ENCODE measurements at regions not wholly inside any gene's neighbourhood (a gene's known extent, or its start where the extent isn't known, plus 50 kb on each side); places are given as distances from the start of the nearest gene placed in this dataset.

DNA sequence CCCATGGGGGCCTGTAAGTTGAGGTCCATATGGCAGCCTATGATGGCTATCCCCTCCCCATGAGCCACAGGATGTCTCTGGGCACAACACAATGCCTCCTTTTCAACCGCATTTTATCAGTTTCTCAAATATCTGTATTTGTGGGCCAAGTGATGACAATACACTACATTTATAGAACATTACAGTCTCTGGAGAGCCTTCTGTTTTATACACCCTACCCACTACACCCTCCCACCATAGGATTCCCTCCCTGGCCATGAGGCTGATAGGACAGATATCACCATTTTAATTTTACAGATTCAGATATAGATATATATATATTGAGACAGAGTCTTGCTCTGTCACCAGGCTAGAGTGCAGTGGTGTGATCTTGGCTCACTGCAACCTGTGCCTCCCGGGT, 236.8 kb downstream of the ENC1 start:
- Histone ChIP-seq H3K36me3 (no peaks in the 10 kb centered on the region), H3K9me3 (no peaks in the 10 kb centered on the region), H3K4me3 (no peak overlapping the region), H3K27me3 (no peaks in the 10 kb centered on the region), H3K4me1 (peaks cover 13% of the 10 kb centered on the region), H3K27ac (no peak overlapping the region)
- TF ChIP-seq POLR2AphosphoS5 (IDR thresholded peaks at IDR 0.05) (no peak), POLR2A (IDR thresholded peaks at IDR 0.05) (no peak), EP300 (IDR thresholded peaks at IDR 0.05) (no peak)
- TF ChIP-seq, protein P1, sequence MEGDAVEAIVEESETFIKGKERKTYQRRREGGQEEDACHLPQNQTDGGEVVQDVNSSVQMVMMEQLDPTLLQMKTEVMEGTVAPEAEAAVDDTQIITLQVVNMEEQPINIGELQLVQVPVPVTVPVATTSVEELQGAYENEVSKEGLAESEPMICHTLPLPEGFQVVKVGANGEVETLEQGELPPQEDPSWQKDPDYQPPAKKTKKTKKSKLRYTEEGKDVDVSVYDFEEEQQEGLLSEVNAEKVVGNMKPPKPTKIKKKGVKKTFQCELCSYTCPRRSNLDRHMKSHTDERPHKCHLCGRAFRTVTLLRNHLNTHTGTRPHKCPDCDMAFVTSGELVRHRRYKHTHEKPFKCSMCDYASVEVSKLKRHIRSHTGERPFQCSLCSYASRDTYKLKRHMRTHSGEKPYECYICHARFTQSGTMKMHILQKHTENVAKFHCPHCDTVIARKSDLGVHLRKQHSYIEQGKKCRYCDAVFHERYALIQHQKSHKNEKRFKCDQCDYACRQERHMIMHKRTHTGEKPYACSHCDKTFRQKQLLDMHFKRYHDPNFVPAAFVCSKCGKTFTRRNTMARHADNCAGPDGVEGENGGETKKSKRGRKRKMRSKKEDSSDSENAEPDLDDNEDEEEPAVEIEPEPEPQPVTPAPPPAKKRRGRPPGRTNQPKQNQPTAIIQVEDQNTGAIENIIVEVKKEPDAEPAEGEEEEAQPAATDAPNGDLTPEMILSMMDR (IDR thresholded peaks at IDR 0.05), result no peak
- no peak for DNase-seq (ENCODE audit: low spot score in 2 of 2)
- WGBS, result 91% methylated on average over 2 of the region's 2 CpGs

- no peak overlapping the region for H3K27ac ChIP-seq
- no peaks in the 10 kb centered on the region for H3K27me3 ChIP-seq
- H3K4me3 ChIP-seq, result no peak overlapping the region
- 76% methylated on average over 4 of the region's 4 CpGs for WGBS
- no peaks in the 10 kb centered on the region for H3K9me3 ChIP-seq
- TF ChIP-seq, protein P1 (IDR thresholded peaks at IDR 0.05), result no peak
- TF ChIP-seq EP300 (IDR thresholded peaks at IDR 0.05) (no peak), POLR2AphosphoS5 (IDR thresholded peaks at IDR 0.05) (no peak), POLR2A (IDR thresholded peaks at IDR 0.05) (no peak)
- peaks cover 7% of the 10 kb centered on the region for H3K4me1 ChIP-seq
- DNase-seq (ENCODE audit: low spot score in 2 of 2), result no peak
- H3K36me3 ChIP-seq, result no peaks in the 10 kb centered on the region
These were observed 238.0 kb downstream of the ENC1 start for GRCh38 chr5:74402553-74402952.

DNA sequence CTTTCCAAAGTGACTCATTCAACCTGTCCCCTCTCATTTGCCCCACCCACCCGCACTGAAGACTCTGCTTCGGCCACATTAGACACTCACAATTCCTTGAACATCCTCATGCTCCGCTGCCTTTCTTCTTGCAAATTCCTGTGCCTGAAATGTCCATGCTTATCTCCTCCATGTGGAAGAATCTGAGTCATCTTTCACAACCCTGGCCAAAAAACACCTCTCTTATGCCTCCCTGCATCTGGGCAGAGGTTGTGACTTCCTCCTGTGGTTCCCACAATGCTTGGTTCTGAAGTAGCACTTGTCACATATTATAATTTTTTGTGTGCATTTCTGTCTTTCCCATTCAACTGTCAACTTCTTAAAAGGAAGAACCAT, 238.6 kb downstream of the ENC1 start:
- no peaks in the 10 kb centered on the region for H3K27me3 ChIP-seq
- H3K4me1 ChIP-seq, result peaks cover 1% of the 10 kb centered on the region
- H3K36me3 ChIP-seq, result no peaks in the 10 kb centered on the region
- WGBS, result 93% methylated on average over 3 of the region's 3 CpGs
- H3K27ac ChIP-seq, result no peak overlapping the region
- TF ChIP-seq EP300 (IDR thresholded peaks at IDR 0.05) (no peak), POLR2AphosphoS5 (IDR thresholded peaks at IDR 0.05) (no peak), POLR2A (IDR thresholded peaks at IDR 0.05) (no peak)
- TF ChIP-seq, protein P1 (IDR thresholded peaks at IDR 0.05), result no peak
- H3K9me3 ChIP-seq, result no peaks in the 10 kb centered on the region
- no peak overlapping the region for H3K4me3 ChIP-seq
- DNase-seq (ENCODE audit: low spot score in 2 of 2), result no peak

GRCh38 chr5:74401281-74401945, 239.1 kb downstream of the ENC1 start:
- 94% methylated on average over 2 of the region's 2 CpGs for WGBS
- no peaks in the 10 kb centered on the region for H3K36me3 ChIP-seq
- H3K4me1 ChIP-seq, result no peaks in the 10 kb centered on the region
- H3K9me3 ChIP-seq, result no peaks in the 10 kb centered on the region
- H3K27ac ChIP-seq, result no peak overlapping the region
- H3K27me3 ChIP-seq, result no peaks in the 10 kb centered on the region
- DNase-seq (ENCODE audit: low spot score in 2 of 2), result no peak
- no peak overlapping the region for H3K4me3 ChIP-seq
- no peak for TF ChIP-seq POLR2AphosphoS5 (IDR thresholded peaks at IDR 0.05)
- TF ChIP-seq POLR2A (IDR thresholded peaks at IDR 0.05), result no peak
- TF ChIP-seq, protein P1 (IDR thresholded peaks at IDR 0.05), result no peak
- TF ChIP-seq EP300 (IDR thresholded peaks at IDR 0.05), result no peak

- Histone ChIP-seq H3K9me3 (no peaks in the 10 kb centered on the region), H3K27ac (no peak overlapping the region), H3K4me3 (no peak overlapping the region), H3K27me3 (no peaks in the 10 kb centered on the region), H3K36me3 (no peaks in the 10 kb centered on the region), H3K4me1 (peaks cover 4% of the 10 kb centered on the region)
- no peak for DNase-seq (ENCODE audit: low spot score in 2 of 2)
- TF ChIP-seq POLR2A (IDR thresholded peaks at IDR 0.05) (no peak), POLR2AphosphoS5 (IDR thresholded peaks at IDR 0.05) (no peak), EP300 (IDR thresholded peaks at IDR 0.05) (no peak)
- TF ChIP-seq, protein P1 (IDR thresholded peaks at IDR 0.05), result no peak
- 61% methylated on average over 2 of the region's 2 CpGs for WGBS
These were observed 240.5 kb downstream of the ENC1 start for GRCh38 chr5:74400067-74400466.
